GF-D8 (cell line): ENCODE measurements at regions not wholly inside any gene's neighbourhood (a gene's known extent, or its start where the extent isn't known, plus 50 kb on each side); places are given as distances from the start of the nearest gene placed in this dataset.
A peak's percentile ranks its signal among the peaks of the same experiment; 100 is the strongest.
"Not testable (repeated sequence)": the region's sequence is repeated elsewhere in the genome, so short reads cannot be mapped to it uniquely, and the experiment has no call there.

Experiments used
- DNase-seq: peaks from one replicate; lab custom pipeline; 2025; lab: John Stamatoyannopoulos, UW

DNA sequence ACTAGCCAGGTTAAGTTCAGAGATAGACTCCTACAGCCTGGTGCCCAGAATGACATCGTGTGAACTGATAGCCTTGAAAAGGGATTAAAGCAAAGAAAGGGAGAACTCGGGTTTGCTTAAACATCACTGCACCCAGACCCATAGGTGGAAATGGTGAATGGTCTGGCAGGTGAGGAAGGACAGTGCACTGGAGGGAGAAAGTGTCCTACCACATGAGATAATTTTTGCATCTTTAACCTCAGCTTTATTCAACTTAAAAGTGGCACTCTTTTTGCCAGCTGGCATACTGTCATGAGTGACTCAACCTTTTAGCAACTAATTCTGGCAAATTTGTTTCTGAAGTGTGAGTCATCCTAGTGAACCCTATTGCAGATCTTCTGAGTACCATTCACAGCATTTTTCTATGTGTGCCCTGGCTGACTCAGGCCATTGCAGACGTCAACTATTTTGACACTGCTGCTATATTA is 53.0 kb upstream of the DAPP1 start:
- DNase-seq, result no peak

- no peak for DNase-seq
Measured at GRCh38 chr4:99762728-99763127, 53.9 kb upstream of the DAPP1 start.

DNA sequence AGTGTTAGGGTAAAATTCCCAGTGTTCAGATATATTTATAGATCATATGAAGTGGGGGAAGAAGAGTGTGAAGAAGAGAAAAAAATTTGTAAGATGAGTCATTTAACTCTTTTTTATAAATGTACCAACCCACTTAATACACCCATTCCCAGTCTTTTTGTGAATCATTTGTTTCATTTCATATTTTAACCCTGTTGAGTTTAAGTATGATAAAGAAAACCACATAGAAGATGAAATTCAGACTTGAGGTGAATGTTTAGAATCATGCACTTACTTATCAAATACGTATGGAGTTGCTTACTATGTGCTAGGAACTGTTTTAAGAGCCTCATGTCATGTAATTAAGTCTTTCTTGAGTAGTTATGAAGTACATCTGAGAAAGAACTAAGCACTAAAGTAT is 56.6 kb upstream of the DAPP1 start:
- no peak for DNase-seq

- no peak for DNase-seq
Measured at GRCh38 chr4:99759346-99759984, 57.2 kb upstream of the DAPP1 start.

DNA sequence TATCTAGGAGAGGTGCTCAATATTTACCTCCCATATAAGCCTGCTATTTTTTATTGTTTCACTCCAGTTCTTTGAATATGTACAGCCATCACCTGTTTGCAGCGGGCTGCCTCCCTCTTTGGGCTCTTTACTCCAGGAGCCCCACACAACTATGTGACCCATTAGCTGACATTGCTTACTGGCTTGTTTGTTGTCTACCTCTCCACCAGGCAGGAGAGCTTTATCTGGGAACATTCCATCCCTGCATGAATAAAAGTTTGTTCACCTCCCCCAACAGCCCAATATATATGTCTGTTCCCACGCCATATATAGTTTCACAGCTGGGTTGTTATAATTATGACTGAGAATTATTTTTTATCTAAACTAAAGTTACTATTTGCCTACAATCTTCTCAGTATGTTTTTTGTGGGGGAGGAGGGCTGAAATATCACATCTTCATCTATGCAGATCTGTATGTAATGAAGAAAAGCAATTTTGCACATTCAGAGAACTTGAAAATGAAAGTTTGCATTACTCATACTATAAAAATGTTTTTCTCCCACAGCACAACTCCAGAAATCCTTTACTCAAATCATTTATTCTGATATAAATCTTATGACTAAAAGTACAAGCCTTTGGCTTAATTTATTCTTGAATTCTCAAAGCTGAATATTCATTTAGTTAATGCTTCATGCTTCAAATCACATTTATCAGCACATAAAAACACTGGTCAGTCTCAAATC is 61.2 kb upstream of the DAPP1 start:
- DNase-seq, result no peak

- peak; percentile 19 for DNase-seq
Measured at GRCh38 chr4:99754756-99755155, 61.9 kb upstream of the DAPP1 start.

GRCh38 chr4:99753931-99754330 is 62.7 kb upstream of the DAPP1 start:
- no peak for DNase-seq

DNA sequence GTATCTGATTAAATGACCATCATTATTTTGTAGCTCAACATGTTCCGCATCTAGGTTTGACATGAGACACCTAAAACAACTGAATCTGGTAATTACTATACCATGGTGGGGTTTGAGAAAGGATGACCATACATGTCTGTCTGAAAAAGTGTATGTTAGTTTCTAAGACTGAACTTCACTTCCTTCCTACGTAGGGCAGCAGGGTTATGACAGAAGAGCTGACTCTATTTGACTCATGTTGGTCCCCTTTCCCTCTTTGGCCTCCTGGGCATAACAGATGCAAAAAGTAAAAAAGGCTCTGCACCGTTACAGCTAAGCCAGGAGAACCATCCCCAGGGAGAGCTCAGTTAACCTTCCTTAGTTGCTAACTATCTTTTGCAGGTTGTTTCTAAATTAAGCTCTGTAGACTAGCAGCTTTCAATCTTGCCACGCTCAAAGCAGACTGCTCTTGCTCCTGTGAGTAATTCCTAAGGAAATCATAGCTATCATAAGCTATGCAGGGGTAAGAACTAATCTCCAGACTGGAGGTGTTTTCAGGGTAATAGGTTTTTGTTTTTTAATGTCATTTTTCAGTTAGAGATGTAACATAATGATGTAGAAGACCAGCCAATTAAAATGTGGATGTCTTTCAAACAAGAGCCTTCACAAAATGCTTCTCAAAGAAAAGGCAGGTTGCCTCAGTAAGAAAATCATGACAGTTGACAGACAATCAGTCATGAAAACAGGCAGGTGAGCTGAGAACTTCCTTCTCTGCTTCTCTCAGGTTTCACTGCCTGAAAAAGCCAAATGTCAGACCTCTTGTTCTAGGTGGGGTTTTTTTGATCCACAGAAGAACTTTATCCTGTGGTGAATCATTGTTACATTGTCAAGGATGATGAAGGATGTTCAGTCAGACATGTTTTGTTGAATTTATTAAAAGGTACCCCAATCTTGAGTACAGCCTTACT is 66.9 kb upstream of the DAPP1 start:
- DNase-seq, result no peak

DNA sequence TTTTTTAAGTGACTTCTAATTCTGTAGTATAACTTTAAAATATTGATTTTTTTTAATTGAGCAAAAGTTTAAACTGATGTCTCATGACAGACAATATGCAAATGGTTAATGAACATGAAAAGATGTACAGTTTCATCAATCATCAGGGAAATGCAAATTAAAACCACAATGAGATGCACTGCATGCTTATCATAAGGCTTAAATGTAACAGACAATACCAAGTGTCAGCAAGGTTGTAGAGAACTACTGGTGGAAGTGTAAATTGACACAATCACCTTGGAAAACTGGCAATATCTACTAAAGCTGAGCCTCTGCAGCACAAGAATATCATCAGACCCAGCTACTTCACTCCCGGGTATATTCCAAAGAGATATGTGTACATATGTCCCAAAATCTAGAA is 70.2 kb upstream of the DAPP1 start:
- no peak for DNase-seq

DNA sequence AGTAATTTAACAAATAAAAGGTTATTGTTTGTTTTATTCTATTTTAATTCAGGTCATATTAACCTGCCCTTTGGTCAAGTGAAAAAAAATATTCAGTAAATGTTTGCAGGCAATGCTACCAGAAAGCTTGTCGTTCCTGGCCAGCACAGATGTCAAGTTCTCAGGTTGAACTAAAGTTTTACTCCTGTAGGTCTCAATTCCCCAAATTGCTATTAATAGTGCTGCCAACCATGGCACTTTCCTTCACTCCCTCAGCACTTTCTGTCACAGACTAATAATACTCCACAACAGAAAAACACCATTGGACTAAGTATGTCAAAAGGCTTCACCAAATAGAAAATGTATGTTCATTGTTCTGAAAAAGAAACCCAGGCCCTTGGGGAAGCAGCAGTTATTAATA is 79.2 kb upstream of the C4orf54 start:
- no peak for DNase-seq

DNA sequence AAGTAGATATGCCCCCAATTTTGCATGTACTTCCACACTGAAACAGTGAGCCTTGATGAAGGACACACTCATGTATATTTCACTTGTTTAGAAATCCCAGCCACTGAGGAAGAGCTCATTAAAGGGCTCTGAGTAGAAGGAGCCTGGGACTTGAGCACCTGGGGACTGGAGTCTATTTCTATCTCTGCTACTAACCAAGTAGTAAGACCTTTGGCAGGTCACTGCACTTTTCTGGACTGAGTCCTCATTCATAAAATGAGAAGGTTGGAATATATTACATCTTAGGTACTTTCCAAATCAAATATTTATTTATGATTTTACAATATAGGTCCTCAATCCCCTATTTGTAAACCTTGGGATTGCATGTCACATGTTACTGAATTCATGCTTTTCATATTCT is 78.2 kb upstream of the C4orf54 start:
- no peak for DNase-seq

DNA sequence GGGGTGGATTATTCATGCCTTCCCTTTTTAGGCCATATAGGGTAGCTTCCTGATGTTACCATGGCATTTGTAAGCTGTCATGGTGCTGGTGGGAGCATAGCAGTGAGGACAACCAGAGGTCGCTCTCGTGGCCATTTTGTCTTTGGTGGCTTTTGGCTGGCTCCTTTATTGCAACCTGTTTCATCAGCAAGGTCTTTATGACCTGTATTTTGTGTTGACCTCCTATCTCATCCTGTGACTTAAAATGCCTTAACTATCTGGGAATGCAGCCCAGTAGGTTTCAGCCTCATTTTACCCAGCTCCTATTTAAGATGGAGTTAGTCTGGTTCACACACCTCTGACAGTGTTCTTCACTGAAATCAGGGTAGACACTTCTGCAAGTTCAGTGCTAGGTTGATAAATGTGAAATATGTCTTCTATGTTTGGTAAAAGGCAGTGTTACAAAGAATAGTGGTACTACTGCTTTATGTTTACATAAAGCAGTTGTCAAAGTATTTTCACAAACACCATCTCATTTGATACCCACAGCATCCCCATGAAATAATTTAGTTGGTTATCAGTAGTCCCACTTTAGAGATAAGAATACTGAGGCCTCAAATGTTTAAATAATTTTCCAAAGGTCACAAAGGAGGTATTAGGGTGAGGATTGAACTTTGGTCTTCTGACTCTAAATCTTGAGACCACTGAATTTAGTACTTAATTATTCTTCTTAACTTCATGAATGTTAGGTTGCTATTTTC is 77.1 kb upstream of the C4orf54 start:
- no peak for DNase-seq

- DNase-seq, result not testable (repeated sequence)
Measured at GRCh38 chr4:99733455-99733854, 75.8 kb upstream of the C4orf54 start.

DNA sequence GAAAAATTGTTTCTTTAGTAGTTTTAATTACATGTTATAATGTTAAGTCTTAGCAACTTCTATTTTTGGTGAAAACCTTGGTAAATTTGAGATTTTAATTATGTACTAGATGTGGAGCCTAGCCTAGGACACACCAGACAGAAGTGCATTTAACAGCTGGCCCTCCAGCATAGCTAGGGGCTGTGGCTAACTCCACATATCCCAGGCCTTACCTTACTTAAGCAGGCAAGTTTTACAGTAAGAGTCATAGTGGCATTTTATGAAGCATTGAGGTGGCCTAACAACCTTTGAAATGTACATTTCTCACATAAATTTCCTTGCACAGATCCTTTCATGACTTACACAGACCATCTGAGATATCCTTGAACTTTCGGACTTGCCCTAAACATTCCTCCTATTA is 71.6 kb upstream of the C4orf54 start:
- DNase-seq, result no peak

DNA sequence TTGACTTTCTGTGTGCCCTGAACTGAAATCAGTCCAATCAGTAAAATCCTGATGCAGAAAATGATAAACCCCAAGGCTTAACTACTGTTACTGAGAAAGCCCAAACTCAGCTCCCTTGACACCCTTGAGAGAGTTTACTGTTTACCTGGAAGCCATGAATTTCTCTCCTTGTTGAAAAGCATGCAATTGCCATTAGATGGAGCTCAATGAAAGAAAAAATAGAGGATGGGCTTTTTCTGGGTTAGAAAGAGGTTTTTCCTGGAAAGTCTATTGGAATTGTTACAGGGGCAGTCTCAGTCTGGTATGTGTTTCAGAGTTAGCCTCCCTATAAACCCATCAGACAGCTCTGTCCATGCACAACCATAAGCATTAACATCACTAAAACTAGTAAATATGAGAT is 66.4 kb upstream of the C4orf54 start:
- DNase-seq, result no peak

DNA sequence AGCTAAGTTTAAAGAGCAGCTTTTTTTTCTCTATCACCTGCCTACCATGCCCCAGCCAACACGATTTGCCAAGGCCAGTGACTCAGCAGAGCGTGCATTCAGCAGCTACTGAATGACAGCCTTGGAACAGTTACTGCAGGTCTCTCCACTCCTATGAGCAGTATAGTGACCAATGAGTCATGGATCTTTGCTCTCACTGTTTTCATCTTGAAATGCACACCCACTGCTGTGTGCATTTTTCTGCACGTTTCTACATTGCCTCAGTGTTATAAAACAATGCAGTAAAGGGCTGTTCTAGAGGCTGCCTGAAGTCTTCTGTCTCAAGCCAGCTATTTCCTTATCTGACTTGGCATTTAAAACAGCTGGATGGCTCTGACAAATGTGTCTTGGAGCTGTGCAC is 66.0 kb upstream of the C4orf54 start:
- peak; percentile 41 for DNase-seq

DNA sequence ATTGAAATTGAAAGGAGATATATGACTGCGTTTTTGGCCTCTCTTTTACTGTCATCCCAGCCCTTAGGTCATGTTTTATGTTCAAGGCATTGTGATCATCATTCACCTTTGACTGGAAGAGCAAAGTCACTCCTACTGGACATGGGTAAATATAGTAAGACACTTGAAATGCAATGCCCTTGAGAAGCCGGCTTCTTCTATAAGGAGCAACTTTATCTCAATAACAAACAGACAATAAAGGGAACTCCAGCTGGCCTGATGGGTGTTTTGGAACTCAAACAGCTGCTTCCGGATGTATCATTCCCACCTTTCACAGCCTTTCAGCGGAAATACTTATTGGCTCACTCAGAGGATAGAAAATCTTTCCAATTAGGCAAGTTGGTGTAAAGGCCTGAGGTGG is 65.1 kb upstream of the C4orf54 start:
- DNase-seq, result no peak

- DNase-seq, result peak; percentile 10
Measured at GRCh38 chr4:99722006-99722405, 64.4 kb upstream of the C4orf54 start.

GRCh38 chr4:99720206-99720605 is 62.6 kb upstream of the C4orf54 start:
- no peak for DNase-seq

GRCh38 chr4:99716996-99717395 is 59.4 kb upstream of the C4orf54 start:
- DNase-seq, result no peak

- peak; percentile 11 for DNase-seq
Measured at GRCh38 chr4:99715286-99715685, 57.7 kb upstream of the C4orf54 start.

- DNase-seq, result no peak
Measured at GRCh38 chr4:99714179-99714578, 56.6 kb upstream of the C4orf54 start.
